HEK293 (cell line): ENCODE measurements at regions not wholly inside any gene's neighbourhood (a gene's known extent, or its start where the extent isn't known, plus 50 kb on each side); places are given as distances from the start of the nearest gene placed in this dataset.
"Not testable (repeated sequence)": the region's sequence is repeated elsewhere in the genome, so short reads cannot be mapped to it uniquely, and the experiment has no call there.

ENCODE experiments used
- CTCF ChIA-PET: fragments of 350-600 bp; formaldehyde crosslinking; extraction: SDS; loops from one replicate; lab custom pipeline; 2021; ENCODE audit warnings: antibody characterized with exemption; lab: Yijun Ruan, JAX
- POLR2A ChIA-PET: fragments of 300-600 bp; formaldehyde crosslinking; extraction: SDS; loops from one replicate; lab custom pipeline; 2020; ENCODE audit warnings: antibody characterized with exemption, inconsistent platforms; lab: Yijun Ruan, JAX
- H3K27ac ChIP-seq: fragments of 200-500 bp; sonication (Bioruptor generic); 2 replicates; pipeline ENCODE4 v1.5.1; 2014; ENCODE audit warnings: low read depth, low read length, control low read depth, inconsistent platforms; ENCODE audit errors: extremely low read depth
- H3K36me3 ChIP-seq, 2 experiments: fragments of 200-500 bp in 1 of 2; sonication (Bioruptor generic) in 1 of 2; 1 replicate in 1 of 2; 2 replicates in 1 of 2; pipeline ENCODE4 v1.5.1; 2014 to 2017; ENCODE audit warnings: inconsistent platforms in 2 of 2, low read length in 2 of 2; ENCODE audit not compliant: control insufficient read depth in 2 of 2, insufficient read depth in 1 of 2
- H3K4me1 ChIP-seq: fragments of 200-500 bp; sonication (Bioruptor generic); 2 replicates; pipeline ENCODE4 v1.5.1; 2014; ENCODE audit warnings: mild to moderate bottlenecking, low read length, inconsistent platforms; ENCODE audit not compliant: control insufficient read depth, insufficient read depth
- H3K4me3 ChIP-seq: 2 replicates; pipeline ENCODE4 v1.5.1; 2011; ENCODE audit warnings: low read depth, mild to moderate bottlenecking, control low read depth, low read length, moderate library complexity
- H3K9me3 ChIP-seq: fragments of 200-500 bp; sonication (Bioruptor generic); 2 replicates; pipeline ENCODE4 v1.5.1; 2014; ENCODE audit warnings: low read depth, low read length, inconsistent platforms; ENCODE audit not compliant: control insufficient read depth, insufficient read depth
- BCL11A ChIP-seq: fragments of 450-650 bp; formaldehyde crosslinking; IDR thresholded peaks from 2 replicates; pipeline ENCODE4 v1.5.1; 2016; ENCODE audit warnings: low read depth, missing biosample characterization, missing genetic modification characterization
- HOXD13 ChIP-seq: sonication (generic); formaldehyde crosslinking; IDR thresholded peaks from 2 replicates; pipeline ENCODE4 v1.8.0; 2022; ENCODE audit warnings: missing genetic modification reagents, borderline replicate concordance
- KLF1 ChIP-seq: fragments of 450-650 bp; formaldehyde crosslinking; IDR thresholded peaks from 2 replicates; pipeline ENCODE4 v1.5.1; 2016; ENCODE audit warnings: missing biosample characterization, missing genetic modification characterization
- KLF16 ChIP-seq: fragments of 450-650 bp; formaldehyde crosslinking; IDR thresholded peaks from 2 replicates; pipeline ENCODE4 v1.5.1; 2017; ENCODE audit warnings: missing biosample characterization, missing genetic modification characterization
- MEIS1 ChIP-seq: sonication (generic); formaldehyde crosslinking; IDR thresholded peaks from 2 replicates; pipeline ENCODE4 v1.8.1; 2022; ENCODE audit warnings: missing genetic modification reagents, mild to moderate bottlenecking, borderline replicate concordance
- OSR2 ChIP-seq: fragments of 450-650 bp; formaldehyde crosslinking; IDR thresholded peaks from 2 replicates; pipeline ENCODE4 v1.5.1; 2016; ENCODE audit warnings: missing biosample characterization, missing genetic modification characterization
- PRDM10 ChIP-seq: fragments of 450-650 bp; formaldehyde crosslinking; IDR thresholded peaks from 2 replicates; pipeline ENCODE4 v1.5.1; 2016; ENCODE audit warnings: missing biosample characterization, missing genetic modification characterization
- SCRT1 ChIP-seq: fragments of 450-650 bp; formaldehyde crosslinking; IDR thresholded peaks from 2 replicates; pipeline ENCODE4 v1.5.1; 2016; ENCODE audit warnings: missing biosample characterization, missing genetic modification characterization, borderline replicate concordance
- ZBTB17 ChIP-seq: fragments of 450-650 bp; formaldehyde crosslinking; IDR thresholded peaks from 2 replicates; pipeline ENCODE4 v1.5.1; 2016; ENCODE audit warnings: missing biosample characterization, missing genetic modification characterization
- ZNF157 ChIP-seq: fragments of 450-650 bp; formaldehyde crosslinking; IDR thresholded peaks from 2 replicates; pipeline ENCODE4 v1.5.1; 2016; ENCODE audit warnings: missing biosample characterization, missing genetic modification characterization
- ZNF18 ChIP-seq: fragments of 450-650 bp; formaldehyde crosslinking; IDR thresholded peaks from 2 replicates; pipeline ENCODE4 v1.5.1; 2016; ENCODE audit warnings: missing biosample characterization, missing genetic modification characterization
- ZNF280C ChIP-seq: fragments of 450-650 bp; formaldehyde crosslinking; IDR thresholded peaks from 2 replicates; pipeline ENCODE4 v1.5.1; 2016; ENCODE audit warnings: missing biosample characterization, missing genetic modification characterization
- ZNF292 ChIP-seq: fragments of 450-650 bp; formaldehyde crosslinking; IDR thresholded peaks from 2 replicates; pipeline ENCODE4 v1.5.1; 2016; ENCODE audit warnings: low read depth, missing biosample characterization, missing genetic modification characterization, borderline replicate concordance
- ZNF350 ChIP-seq: fragments of 450-650 bp; formaldehyde crosslinking; IDR thresholded peaks from 2 replicates; pipeline ENCODE4 v1.5.0; 2017; ENCODE audit warnings: missing biosample characterization, mild to moderate bottlenecking, missing genetic modification characterization
- ZNF514 ChIP-seq: fragments of 450-650 bp; formaldehyde crosslinking; IDR thresholded peaks from 2 replicates; pipeline ENCODE4 v1.5.1; 2016; ENCODE audit warnings: missing biosample characterization, missing genetic modification characterization
- ZNF561 ChIP-seq: fragments of 450-650 bp; IDR thresholded peaks from 2 replicates; pipeline ENCODE4 v1.5.1; 2018; ENCODE audit warnings: missing biosample characterization, missing genetic modification characterization, borderline replicate concordance
- ZNF580 ChIP-seq: fragments of 450-650 bp; formaldehyde crosslinking; IDR thresholded peaks from 2 replicates; pipeline ENCODE4 v1.5.1; 2016; ENCODE audit warnings: missing biosample characterization, missing genetic modification characterization
- ZNF747 ChIP-seq: fragments of 450-650 bp; formaldehyde crosslinking; IDR thresholded peaks from 2 replicates; pipeline ENCODE4 v1.5.1; 2016; ENCODE audit warnings: missing biosample characterization, missing genetic modification characterization

- Histone ChIP-seq H3K4me1 (no peaks in the 10 kb centered on the region), H3K4me3 (no peak overlapping the region), H3K9me3 (no peaks in the 10 kb centered on the region), H3K36me3 (no peaks in the 10 kb centered on the region), H3K27ac (no peak overlapping the region)
- POLR2A ChIA-PET = no interaction called here
- CTCF ChIA-PET = no interaction called here
- no peak for TF ChIP-seq ZNF514 (tag by site-specific recombination)
- TF ChIP-seq SCRT1 (tag by site-specific recombination) = no peak
- no peak for TF ChIP-seq HOXD13 (CRISPR knock-in tag)
- TF ChIP-seq ZNF747 (tag by site-specific recombination) = no peak
- no peak for TF ChIP-seq BCL11A (tag by site-specific recombination)
- TF ChIP-seq ZNF580 (tag by site-specific recombination) = no peak
- no peak for TF ChIP-seq ZNF18 (tag by site-specific recombination)
Observed at GRCh38 chr16:63415014-63415413, 1378.8 kb upstream of the CDH8 start.

GRCh38 chr16:63410594-63410993 is 1374.4 kb upstream of the CDH8 start:
- TF ChIP-seq KLF1 (tag by site-specific recombination) (no peak), MEIS1 (no peak), KLF16 (no peak), ZNF292 (tag by site-specific recombination) (no peak), ZNF561 (tag by site-specific recombination) (no peak), PRDM10 (tag by site-specific recombination) (no peak), ZNF280C (tag by site-specific recombination) (no peak)
- Histone ChIP-seq H3K4me1 (no peaks in the 10 kb centered on the region), H3K4me3 (no peak overlapping the region), H3K36me3 (no peaks in the 10 kb centered on the region), H3K27ac (no peak overlapping the region), H3K9me3 (no peaks in the 10 kb centered on the region)
- CTCF ChIA-PET = no interaction called here
- POLR2A ChIA-PET = no interaction called here

- H3K4me3 ChIP-seq = no peak overlapping the region
- POLR2A ChIA-PET = no interaction called here
- H3K9me3 ChIP-seq = no peaks in the 10 kb centered on the region
- CTCF ChIA-PET = no interaction called here
- no peaks in the 10 kb centered on the region for H3K36me3 ChIP-seq
- TF ChIP-seq ZNF350 (no peak), ZNF280C (tag by site-specific recombination) (no peak), ZBTB17 (no peak), BCL11A (tag by site-specific recombination) (no peak), ZNF157 (tag by site-specific recombination) (no peak), OSR2 (tag by site-specific recombination) (no peak), ZNF292 (tag by site-specific recombination) (no peak)
- no peaks in the 10 kb centered on the region for H3K4me1 ChIP-seq
- H3K27ac ChIP-seq = no peak overlapping the region
Observed at GRCh38 chr16:63403792-63404191, 1367.6 kb upstream of the CDH8 start.

- H3K4me3 ChIP-seq, H3K4me1 ChIP-seq, H3K27ac ChIP-seq, H3K36me3 ChIP-seq, CTCF ChIA-PET, H3K9me3 ChIP-seq, POLR2A ChIA-PET: not testable (repeated sequence)
Observed at GRCh38 chr16:63388277-63388676, 1352.0 kb upstream of the CDH8 start.
